Right ventricle myocardium superior (tissue), 1 donor: ENCODE measurements at regions not wholly inside any gene's neighbourhood (a gene's known extent, or its start where the extent isn't known, plus 50 kb on each side); places are given as distances from the start of the nearest gene placed in this dataset.

ENCODE experiments used
- ATAC-seq: fragments of 200-7000 bp; cut with Tn5 transposase; one replicate; pipeline ENCODE4 v1.9.1; 2020; ENCODE audit warnings: mild to moderate bottlenecking; ENCODE audit not compliant: poor library complexity
- DNase-seq: peaks from one replicate; pipeline ENCODE4 v3.0.0-alpha.2; 2020
- intact Hi-C: fragments of 100-400 bp; cut with DNase I; formaldehyde crosslinking; loops from one replicate; pipeline ENCODE4 v1.11.2; 2022
- donor health status: DM: no; HTN: yes; CAD: no; lungs with severe emphysema.

DNA sequence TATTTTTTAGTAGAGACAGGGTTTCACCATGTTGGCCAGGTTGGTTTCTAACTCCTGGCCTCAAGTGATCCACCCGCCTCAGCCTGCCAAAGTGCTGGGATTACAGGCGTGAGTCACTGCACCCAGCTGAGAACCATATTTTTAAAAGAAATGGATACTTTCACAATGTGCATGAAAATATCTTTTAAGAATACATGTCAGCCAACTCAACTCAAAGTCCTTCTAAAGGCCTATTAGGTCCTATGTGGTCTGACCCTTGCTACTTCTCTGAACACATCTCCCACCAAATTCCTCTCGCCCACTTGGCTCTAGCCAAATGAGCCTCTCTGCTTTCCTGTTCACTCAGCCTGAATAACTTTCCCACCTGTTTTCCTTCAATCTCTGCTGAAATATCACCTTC lies 119.6 kb downstream of the MTX2 start:
- no peak for ATAC-seq
- no peak for DNase-seq
- intact Hi-C loops = no loop called here

DNA sequence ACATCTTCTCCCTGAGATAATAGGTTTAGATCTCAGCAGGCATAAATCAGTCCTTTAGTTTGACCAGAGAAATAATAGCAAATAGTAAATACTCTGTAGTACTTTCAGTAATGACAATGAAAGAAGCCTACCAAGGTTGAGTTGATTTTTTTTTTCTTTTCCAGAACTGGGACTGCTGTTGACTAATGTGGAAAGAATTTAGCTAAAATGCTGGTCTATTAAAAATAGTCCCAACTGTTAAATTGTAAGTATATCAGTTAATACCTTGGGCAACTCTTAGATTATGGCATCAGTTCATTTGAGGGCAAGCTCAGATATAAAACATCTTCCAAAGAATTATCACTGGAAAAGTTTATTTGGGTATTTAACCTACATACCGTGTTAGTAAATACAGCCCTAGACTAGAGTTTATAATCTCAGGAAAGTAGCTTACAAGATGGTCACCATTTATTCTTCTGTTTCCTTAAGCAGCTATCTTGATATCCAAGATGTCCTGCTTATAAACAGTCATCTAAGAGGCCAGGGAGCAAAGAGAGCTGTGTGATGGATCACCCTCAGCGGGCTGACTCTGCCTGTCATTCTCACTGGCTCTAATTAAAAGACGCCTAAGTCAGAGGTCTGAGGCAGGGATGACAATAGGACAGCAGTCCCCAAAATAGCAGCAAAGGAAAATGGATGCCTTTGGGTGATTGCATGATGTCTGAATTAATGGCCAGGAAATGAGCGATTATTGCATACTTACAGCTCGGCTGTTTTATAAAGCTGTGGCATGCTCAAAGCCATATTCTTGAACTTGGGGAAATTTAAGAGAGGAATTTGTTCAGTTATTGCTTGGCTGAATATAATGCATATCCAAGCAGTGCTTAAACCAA lies 121.3 kb downstream of the MTX2 start:
- intact Hi-C loops = no loop called here
- DNase-seq = no peak
- no peak for ATAC-seq

DNA sequence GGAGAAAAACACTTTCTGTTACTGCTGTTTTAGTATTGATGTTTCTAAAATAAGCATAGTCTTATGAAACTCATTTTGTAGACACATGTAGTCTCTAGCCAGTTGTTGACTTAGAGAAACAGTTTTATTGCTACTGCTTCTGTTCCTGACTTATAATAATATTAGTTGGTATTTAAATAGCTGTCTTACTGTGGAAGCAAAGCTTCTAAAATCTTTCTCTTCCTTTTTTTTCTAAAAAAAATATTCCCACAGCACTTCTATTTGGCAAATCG lies 121.8 kb downstream of the MTX2 start:
- ATAC-seq (no peak), DNase-seq (no peak)
- intact Hi-C loops = no loop called here

DNA sequence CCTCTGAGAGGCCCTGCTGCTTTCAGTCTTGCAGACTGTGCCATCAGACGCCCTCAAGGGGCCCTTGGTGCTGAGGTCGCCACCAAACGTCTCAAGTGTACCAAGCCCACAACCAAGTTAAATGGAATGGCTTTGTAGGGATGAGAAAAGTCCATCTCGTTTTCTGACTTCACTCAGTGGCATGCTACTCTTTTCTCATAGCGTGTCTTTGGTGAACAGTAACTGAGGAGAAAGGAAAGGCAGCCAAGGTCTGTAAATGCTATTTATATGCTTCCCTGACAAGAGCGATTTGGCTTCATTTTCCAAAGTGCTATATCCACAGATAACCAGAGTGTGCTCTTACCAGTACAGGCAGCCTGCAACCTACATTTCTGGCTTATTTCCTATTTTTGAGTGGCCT lies 123.0 kb downstream of the MTX2 start:
- ATAC-seq (peak; percentile 95), DNase-seq (no peak)
- intact Hi-C loops = no loop called here

DNA sequence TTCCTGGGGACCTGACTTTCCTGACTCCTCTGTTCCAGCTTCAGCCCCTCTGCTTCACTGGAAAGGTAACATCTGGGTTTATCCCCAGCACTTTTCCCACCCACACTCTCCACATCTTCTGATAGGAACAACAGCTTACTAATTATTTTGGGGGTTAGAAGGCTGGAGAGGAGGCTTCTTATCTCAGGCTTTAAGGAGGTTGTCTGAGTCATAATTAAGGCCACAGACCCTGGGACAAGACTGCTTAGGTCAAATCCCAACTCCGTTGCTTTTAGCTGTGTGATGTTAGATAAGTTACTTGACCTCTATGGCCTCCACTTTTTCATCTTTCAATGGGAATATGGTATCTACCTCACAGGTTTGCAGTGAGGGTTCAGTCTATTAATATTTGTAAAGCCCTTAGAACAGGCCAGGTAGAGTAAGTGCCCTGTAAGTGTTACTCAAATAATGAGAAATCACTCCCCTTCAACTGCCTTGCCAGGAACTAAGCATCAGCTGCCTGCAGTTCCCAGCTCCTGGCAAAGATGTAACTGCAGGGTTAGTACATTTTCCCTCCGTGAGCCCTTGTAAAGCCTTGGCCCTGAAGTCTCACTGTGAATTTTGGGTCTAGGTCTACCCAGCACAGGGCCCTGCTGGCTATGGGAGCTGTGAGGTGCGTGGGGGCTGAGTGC lies 123.6 kb downstream of the MTX2 start:
- peak; percentile 60 for ATAC-seq
- intact Hi-C loops = no loop called here
- DNase-seq = no peak

DNA sequence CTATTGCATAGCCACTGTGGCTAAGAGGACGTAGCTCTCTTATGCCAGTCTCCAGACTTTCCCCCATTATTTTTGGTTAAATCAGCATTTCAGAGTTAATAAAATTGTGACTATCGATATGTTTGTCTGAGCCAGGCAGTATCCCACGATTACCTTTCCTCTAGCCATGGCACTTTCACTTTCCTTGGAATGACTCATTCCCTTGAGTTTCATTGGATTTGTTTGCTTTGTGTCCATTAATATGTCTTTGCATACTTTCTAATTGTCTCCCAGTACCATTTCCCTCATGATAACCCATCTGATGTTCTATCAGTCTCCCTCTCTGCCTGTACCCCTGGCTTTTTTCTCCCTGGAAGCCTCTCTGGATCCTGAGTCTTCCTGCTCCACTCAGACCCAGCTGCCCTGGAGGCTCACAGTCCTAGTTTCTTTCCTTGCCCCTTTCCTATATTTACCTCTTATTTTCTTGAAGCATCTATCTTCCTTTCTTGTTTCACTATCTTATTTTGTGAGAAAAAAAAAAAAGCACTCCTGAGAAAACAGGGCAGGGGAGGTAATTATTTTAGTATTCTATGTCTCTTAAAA lies 126.1 kb downstream of the MTX2 start:
- intact Hi-C loops = no loop called here
- no peak for ATAC-seq
- DNase-seq = no peak

DNA sequence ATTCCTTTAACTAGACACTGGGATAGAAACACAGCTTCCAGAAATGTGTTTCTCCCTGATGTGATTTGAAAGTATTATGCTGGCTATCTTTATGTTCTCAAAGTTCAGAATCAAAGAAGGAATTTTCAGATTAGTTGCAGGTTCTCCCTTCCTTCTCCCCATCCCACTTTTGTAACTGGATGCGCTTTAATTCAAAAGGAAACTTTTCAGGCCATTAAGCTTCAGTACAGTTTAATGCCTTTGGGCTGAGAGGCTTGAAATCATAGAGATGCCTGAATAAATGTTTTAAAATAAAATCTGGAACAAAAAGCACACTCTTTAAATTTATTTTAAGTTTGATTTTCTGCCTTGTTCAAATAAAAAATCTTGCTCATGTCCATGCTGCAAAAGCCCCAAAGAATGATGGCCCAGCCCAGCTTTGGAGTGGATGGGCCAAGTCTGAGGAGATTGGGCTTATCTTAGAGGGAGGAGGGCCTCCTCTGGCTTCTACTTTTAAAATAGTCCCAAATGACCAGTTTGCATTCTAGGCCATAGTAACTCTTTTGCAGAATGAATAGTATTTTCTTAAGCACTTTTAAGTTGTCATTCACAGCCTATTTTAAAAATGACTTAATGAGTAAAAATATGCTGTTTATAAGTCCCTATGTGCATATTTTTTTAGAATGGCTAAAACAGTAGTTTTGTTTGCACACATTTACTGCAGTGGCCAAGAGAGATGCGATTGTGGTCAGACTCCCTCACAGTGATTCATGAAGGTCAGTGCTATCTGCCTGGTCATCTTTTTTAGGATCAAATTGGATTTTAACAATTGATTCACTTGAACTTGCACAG lies 129.2 kb downstream of the MTX2 start:
- no peak for DNase-seq
- ATAC-seq = no peak
- intact Hi-C loops = no loop called here

DNA sequence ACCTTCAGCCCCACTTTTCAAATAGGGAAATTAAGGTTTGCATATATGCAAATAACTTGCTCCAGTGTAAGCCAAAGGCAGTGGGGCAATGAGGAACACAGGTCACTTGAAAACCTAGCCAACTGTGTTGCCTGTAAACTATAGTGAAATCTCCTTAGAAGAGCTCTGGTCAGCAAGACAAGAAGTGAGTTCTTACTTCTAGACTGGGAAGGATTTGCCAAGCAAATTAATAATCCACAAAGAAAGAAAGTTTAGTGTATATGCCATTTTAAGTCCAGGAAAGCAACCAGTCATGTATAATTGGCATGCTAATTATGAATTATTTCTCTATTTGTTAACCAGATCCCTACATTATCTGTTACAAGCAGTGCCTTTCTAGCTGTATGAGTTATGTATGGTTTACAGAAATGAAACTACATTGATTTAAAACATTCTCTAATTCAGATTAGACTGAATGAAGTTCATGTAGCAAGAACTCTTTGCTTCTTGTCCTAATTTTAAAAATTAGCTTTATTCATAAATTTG lies 129.9 kb downstream of the MTX2 start:
- intact Hi-C loops = no loop called here
- no peak for DNase-seq
- ATAC-seq = no peak

DNA sequence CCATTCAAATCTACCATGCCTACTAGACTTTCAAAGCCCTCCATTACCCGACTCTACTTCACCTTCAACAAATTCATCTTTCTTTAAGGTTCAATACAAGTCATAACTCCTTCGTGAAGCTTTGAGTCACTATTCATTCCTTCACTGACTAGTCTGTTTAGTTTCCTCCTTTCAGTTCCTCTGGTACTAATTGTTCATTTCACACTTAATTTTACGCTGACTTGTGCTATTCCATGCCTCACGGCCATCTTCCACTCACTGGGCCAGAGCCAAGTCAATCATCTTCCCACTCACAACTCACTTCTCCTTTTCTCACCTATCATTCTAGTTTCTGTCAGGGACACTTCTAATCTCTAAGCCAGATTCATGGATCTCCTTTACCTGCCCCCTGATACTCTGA lies 136.2 kb downstream of the MTX2 start:
- DNase-seq = no peak
- no peak for ATAC-seq
- intact Hi-C loops = no loop called here

DNA sequence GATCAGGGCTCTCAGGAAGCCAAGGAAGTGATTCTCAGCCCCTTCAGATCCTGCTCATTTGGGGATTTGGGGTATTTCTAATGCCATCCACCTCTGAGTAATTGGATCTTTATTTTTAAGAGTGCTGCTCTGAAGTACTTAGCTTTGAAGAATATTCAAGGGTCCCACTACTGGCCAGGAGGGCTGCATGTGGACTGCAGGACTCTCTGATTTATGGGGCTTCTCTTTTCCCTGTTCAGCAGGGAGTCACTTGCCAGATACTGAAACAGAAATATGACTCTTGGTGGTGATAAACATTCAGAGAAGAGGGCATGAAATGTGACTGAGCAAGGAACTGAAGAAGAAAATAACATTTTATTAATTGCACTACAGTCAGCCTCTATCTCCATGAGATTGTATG lies 138.5 kb downstream of the MTX2 start:
- DNase-seq (no peak), ATAC-seq (no peak)
- intact Hi-C loops = no loop called here

DNA sequence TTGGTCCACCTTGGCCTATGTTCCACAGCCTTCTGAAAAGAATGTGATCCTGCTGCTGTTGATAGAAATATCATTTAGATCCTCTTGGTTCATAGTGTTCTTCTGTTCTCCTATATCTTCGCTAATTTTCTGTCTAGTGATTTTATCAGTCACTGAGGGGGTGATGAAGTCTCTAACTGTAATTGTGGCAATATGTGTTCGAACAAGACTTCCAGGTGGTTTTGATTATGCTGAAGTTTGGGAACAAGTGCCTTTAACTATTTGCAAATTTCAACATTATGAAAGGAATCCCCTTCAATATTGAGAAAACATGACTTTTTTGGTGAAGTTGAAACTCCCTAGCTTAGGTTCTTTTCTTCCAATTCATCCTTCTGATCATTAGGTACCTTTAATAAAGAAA lies 140.4 kb downstream of the MTX2 start:
- intact Hi-C loops = no loop called here
- DNase-seq = no peak
- no peak for ATAC-seq

DNA sequence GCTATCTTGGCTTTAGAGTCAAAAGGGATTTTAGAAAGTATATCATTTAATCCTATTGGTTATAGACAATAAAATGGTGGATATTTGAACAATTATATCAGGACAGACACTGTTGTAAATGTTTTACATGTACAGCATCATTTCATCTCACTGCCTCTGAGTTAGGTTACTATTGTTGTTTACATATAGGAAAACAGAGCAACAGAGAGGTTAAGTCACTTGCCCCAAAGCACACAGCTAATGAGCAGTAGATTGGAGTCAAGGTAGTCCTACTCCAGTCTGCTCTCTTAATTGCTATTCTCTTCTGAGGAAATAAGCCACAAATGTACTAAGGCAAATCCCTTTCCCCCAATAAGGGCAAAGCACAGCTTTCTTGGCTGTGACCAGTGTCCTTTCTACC lies 142.9 kb downstream of the MTX2 start:
- DNase-seq (no peak), ATAC-seq (no peak)
- intact Hi-C loops = no loop called here

DNA sequence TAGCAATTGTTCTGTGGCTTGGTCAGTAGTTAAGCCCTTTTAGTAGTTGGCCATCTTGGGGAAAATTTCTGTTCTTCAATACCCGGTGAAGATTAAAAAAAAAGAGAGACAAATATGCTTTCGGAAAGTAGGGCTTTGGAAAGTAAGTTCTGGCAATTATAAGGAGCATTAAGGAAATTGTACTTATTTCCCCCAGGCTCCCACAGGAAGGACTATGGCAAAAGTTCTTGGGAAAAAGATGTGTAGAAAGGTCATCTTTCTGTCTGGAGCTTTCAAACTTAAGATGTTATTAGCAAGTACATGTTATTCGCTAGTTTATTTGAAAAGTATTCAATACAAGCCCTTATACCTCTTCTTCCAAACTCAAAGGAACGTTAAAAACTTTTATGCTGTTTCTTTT lies 144.5 kb downstream of the MTX2 start:
- no peak for ATAC-seq
- no peak for DNase-seq
- intact Hi-C loops = no loop called here

DNA sequence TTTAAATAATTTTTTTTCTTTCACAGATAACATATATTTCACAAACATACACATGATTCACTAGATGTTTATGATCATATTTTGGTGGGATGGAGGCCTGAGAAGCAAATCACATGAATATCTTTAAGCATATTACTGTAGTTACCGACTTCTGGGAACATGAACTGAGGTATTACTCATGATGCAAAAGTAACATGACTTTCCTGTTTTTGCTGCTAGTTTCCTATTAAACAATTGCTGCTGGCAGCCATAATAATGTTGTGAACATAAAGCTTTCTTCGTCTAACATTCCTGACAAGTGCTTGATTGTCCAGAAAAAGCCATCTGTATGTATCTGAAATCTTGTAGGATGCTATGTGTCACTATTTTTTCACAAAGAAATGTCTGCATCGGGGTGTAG lies 145.4 kb downstream of the MTX2 start:
- intact Hi-C loops = no loop called here

DNA sequence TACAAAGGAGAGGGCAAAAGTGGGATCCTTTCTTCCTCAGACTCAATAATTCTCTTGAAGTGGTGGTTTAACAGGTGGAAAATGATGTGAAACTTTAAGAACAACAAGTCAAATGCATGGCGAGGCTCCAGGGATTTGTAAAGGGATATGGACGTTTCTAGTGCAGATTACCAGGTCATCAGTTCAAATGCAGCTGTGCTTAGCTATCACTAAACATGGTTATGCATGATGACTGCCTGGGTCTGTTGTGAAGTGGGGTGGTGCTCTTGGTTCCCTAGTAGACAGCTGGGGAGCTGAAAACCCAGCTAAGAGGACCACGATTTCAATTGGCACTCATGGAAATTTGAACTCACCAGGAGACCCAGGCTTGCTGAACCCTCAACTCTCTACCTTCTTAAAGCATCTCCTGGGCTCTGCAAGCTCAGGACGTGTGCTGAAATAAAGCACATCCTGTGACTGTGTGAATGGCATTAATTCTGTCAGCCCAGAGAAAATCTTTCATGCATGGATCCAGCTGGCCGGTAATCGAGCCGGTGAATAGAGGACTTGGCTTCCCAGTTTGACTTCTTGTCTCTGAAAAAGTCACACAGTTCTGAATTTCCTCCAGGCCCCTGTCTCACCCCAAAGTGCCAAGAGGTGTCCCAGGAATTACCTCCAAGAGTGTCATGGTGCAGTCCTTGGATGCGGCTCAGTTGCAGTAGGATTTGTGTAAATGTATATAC lies 146.1 kb downstream of the MTX2 start:
- intact Hi-C loops = no loop called here

More for the DNA sequence above, 145.4 kb downstream of the MTX2 start:
- no peak for ATAC-seq
- DNase-seq = no peak

DNA sequence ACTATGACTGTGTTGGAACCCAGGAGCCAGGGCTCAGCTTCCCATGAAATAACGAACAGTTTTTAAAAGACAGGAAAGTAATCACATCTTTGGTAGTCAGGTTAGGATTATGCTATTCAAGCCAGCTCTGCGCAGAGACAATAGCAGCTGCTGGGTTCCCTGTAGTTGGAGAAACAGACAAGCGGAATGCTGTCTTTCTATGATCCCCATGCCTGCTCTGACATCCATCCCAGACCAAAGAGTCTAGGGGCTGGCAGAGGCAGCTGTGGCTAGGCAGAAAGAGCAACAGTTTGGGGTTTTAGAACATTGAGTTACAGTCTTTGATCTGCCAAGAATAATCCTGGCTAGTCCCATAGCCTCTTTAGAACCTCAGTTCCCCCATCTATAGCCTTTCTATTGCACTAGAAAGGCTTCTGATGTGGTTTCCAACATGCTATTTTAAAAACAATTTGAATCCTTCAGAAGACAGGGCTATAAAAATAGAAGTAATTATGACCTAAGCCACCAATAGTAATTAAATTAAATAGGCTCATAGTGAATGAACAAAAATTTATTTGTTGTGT lies 146.8 kb downstream of the MTX2 start:
- DNase-seq (no peak), ATAC-seq (no peak)
- intact Hi-C loops = no loop called here

More for the DNA sequence above, 146.1 kb downstream of the MTX2 start:
- no peak for DNase-seq
- ATAC-seq = no peak

DNA sequence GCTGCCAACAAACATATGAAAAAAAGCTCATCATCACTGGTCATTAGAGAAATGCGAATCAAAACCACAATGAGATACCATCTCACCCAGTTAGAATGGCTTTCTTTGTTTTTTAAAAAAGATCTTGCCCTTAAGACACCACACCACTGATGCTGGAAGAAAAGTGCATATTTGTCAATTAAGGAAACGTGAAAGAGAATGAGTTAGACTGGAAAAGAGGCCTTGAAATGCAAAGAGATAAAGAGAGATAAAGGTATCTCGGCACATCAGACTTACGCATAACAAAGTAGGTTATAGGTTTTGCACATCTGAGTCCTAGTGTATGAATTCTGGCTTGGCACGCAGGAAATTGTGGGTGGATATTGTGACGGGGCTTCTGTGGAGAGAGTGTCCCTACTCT lies 149.5 kb downstream of the MTX2 start:
- DNase-seq = no peak
- no peak for ATAC-seq
- intact Hi-C loops = no loop called here

DNA sequence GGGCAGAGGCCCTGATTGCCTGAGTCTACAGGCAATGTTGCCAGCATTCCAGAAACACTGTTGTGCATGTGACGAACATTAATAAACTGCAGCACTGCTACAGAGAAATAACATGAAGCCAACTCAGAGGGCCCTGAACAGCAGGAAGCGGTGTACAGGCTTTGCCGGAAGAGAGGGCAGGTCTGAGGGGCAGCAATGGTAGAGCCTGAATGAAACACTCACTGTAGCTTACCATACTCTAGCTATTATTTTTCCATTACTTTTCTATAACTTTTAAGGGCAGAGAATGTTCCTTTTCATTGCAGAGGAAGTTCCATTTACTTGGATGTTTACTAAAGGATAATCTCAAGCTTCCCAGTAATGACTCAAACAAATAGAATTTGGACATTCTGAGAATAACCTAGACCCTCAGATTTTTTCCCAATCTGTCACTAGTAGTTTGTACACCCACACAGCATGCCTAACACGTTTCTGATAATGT lies 150.4 kb downstream of the MTX2 start:
- intact Hi-C loops = no loop called here
- DNase-seq (no peak), ATAC-seq (no peak)
